ENCODE measurements at regions not wholly inside any gene's neighbourhood (a gene's known extent, or its start where the extent isn't known, plus 50 kb on each side); places are given as distances from the start of the nearest gene placed in this dataset.

DNA sequence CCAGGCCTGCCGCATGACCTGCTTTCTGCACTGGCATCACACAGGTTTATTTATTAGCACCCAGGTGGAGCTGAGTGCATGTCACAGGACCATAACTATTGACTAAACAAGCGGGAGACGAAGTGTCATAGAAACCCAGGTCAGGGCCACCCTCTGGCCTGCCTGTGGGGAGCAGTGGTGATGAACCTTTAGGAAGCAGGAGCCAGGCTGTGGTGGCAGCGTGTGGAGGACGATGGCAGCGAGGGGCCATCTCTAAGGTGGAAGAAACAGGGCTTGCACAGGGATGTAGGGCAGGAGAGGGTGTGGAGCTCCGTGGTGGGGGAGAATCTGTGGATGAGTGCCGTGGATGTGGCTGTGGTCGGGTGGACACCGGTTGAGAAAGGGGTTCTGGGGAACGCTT is 275.3 kb downstream of the TEX29 start:
- intact Hi-C loops (cut with DNase I), result no loop called here
- ATAC-seq, result no peak
- no peaks in the 10 kb centered on the region for H3K9me3 ChIP-seq

DNA sequence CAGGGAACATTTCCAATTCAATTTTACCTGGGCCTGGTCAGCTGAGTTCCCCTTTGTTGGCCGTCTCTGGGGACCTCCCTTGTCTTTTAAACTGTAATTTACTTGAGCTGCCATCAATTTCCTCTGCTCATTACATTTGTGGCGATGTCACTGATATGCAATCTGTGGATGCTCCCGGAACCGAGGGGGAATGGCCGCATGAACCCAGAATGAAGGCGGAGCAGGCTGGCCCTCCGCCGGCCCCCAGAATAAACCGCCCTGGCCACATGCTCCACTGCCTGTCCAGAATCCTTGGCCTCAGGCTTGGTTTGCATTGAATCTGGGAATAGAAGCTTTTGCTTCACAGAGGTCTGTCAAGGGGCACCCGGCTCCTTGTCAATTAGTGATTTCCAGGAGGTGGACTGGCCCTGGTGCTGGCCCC is 276.8 kb downstream of the TEX29 start:
- no peak for ATAC-seq
- no peaks in the 10 kb centered on the region for H3K27me3 ChIP-seq
- no peaks in the 10 kb centered on the region for H3K4me1 ChIP-seq
- intact Hi-C loops (cut with DNase I), result no loop called here
- DNase-seq, result peak; percentile 17
- H3K4me3 ChIP-seq, result no peak overlapping the region
- H3K9me3 ChIP-seq, result no peaks in the 10 kb centered on the region
- TF ChIP-seq CTCF (IDR thresholded peaks at IDR 0.05), result no peak
- no peaks in the 10 kb centered on the region for H3K36me3 ChIP-seq
- no peak overlapping the region for H3K27ac ChIP-seq

More for the DNA sequence above, 275.3 kb downstream of the TEX29 start:
- DNase-seq, result peak; percentile 51
- no peaks in the 10 kb centered on the region for H3K36me3 ChIP-seq
- H3K27ac ChIP-seq, result no peak overlapping the region
- no peak overlapping the region for H3K4me3 ChIP-seq
- TF ChIP-seq CTCF (IDR thresholded peaks at IDR 0.05), result no peak
- no peaks in the 10 kb centered on the region for H3K27me3 ChIP-seq
- H3K4me1 ChIP-seq, result no peaks in the 10 kb centered on the region

DNA sequence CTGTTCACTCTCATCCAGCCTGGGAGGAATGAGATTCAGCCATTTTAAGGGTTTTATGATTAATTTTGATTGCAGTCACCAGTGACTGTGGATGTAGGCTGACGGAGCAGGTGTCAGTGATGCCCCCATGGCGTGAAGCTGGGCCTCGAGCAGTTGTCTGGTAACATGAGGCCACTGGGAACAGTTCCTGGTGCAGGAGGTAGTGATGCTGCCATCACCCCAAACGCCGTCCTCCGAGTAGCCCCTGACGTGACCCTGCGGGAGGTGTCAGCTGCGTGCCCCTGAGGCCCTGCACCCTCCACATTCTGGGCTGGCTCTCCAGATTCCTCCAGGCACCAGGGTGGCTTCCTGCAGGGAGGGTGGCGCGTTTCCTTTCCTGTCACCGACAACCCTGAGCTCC is 277.2 kb downstream of the TEX29 start:
- no peaks in the 10 kb centered on the region for H3K27me3 ChIP-seq
- ATAC-seq (no peak), DNase-seq (peak; percentile 42)
- H3K9me3 ChIP-seq, result no peaks in the 10 kb centered on the region
- intact Hi-C loops (cut with DNase I), result no loop called here
- no peak for TF ChIP-seq CTCF (IDR thresholded peaks at IDR 0.05)
- H3K27ac ChIP-seq, result no peak overlapping the region
- H3K4me1 ChIP-seq, result no peaks in the 10 kb centered on the region
- no peaks in the 10 kb centered on the region for H3K36me3 ChIP-seq
- H3K4me3 ChIP-seq, result no peak overlapping the region

GRCh38 chr13:111598747-111599146 is 278.3 kb downstream of the TEX29 start:
- Histone ChIP-seq H3K4me1 (no peaks in the 10 kb centered on the region), H3K27ac (no peak overlapping the region), H3K36me3 (no peaks in the 10 kb centered on the region), H3K4me3 (no peak overlapping the region), H3K27me3 (no peaks in the 10 kb centered on the region), H3K9me3 (no peaks in the 10 kb centered on the region)
- intact Hi-C loops (cut with DNase I), result no loop called here
- TF ChIP-seq CTCF (IDR thresholded peaks at IDR 0.05), result no peak
- no peak for ATAC-seq
- DNase-seq, result peak; percentile 29

DNA sequence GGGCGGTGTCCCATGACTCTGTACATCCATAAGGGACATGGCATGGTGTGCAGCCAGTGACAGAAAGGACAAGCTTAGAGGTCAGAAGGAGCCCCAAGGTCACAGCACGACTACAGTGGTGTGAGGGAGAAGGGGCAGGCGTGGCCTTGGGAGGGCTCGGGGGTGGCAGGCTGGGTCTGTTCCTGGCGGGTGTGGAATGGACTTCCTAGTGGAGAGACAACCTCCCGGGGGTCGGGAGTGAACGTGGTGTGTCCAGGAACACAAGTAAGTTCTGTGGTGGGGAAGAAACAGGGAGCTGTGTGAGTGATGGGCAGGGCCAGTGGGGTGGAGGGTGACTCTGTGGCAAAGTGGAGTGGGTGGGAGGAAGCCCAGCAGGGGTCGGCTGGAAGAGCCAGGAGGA is 279.3 kb downstream of the TEX29 start:
- ATAC-seq, result no peak
- intact Hi-C loops (cut with DNase I), result no loop called here

More for the DNA sequence above, 279.3 kb downstream of the TEX29 start:
- Histone ChIP-seq H3K4me1 (no peaks in the 10 kb centered on the region), H3K9me3 (no peaks in the 10 kb centered on the region), H3K4me3 (no peak overlapping the region), H3K27ac (no peak overlapping the region), H3K36me3 (no peaks in the 10 kb centered on the region), H3K27me3 (no peaks in the 10 kb centered on the region)
- DNase-seq, result peak; percentile 61
- TF ChIP-seq CTCF (IDR thresholded peaks at IDR 0.05), result no peak

Data from upper lobe of right lung (tissue), 1 donor.